Neuronal stem cell (in vitro differentiated cells): ENCODE measurements at regions not wholly inside any gene's neighbourhood (a gene's known extent, or its start where the extent isn't known, plus 50 kb on each side); places are given as distances from the start of the nearest gene placed in this dataset.

Experiments
- DNase-seq: peaks from one replicate; pipeline ENCODE4 v3.0.0-alpha.2; 2013; ENCODE audit warnings: low spot score
- H2AFZ ChIP-seq: one replicate; pipeline ENCODE4 v1.6.1; 2013; ENCODE audit warnings: mild to moderate bottlenecking, low read length, inconsistent platforms
- H2AK5ac ChIP-seq: 2 replicates; pipeline ENCODE4 v1.6.1; 2013; ENCODE audit warnings: low read depth, mild to moderate bottlenecking, inconsistent platforms, low read length, moderate library complexity, mixed read lengths
- H2BK120ac ChIP-seq: 2 replicates; pipeline ENCODE4 v1.6.1; 2013; ENCODE audit warnings: low read depth, mild to moderate bottlenecking, inconsistent platforms, low read length, moderate library complexity, mixed read lengths
- H2BK12ac ChIP-seq: one replicate; pipeline ENCODE4 v1.6.1; 2013; ENCODE audit warnings: low read length, inconsistent platforms
- H2BK15ac ChIP-seq: 2 replicates; pipeline ENCODE4 v1.6.1; 2013; ENCODE audit warnings: mild to moderate bottlenecking, low read length, inconsistent platforms, mixed read lengths
- H2BK5ac ChIP-seq: one replicate; pipeline ENCODE4 v1.6.1; 2013; ENCODE audit warnings: inconsistent platforms, mild to moderate bottlenecking, low read length, moderate library complexity
- H3K14ac ChIP-seq: one replicate; pipeline ENCODE4 v1.6.1; 2013; ENCODE audit warnings: low read length, inconsistent platforms
- H3K18ac ChIP-seq: 2 replicates; pipeline ENCODE4 v1.6.1; 2013; ENCODE audit warnings: low read length, inconsistent platforms
- H3K23ac ChIP-seq: 2 replicates; pipeline ENCODE4 v1.6.1; 2013; ENCODE audit warnings: low read depth, mild to moderate bottlenecking, mixed read lengths, low read length, inconsistent platforms; ENCODE audit not compliant: poor library complexity
- H3K27ac ChIP-seq: replicated peaks from 3 replicates; pipeline ENCODE4 v1.5.1; 2013; ENCODE audit warnings: low read length, inconsistent platforms
- H3K27me3 ChIP-seq, 3 experiments: 2 replicates each; pipeline ENCODE4 v1.6.1; 2013; ENCODE audit warnings: low read length in 3 of 3, mild to moderate bottlenecking in 2 of 3, inconsistent platforms in 1 of 3, low read depth in 1 of 3, mixed read lengths in 1 of 3, moderate library complexity in 1 of 3; ENCODE audit not compliant: control insufficient read depth in 3 of 3, insufficient read depth in 3 of 3
- H3K36me3 ChIP-seq, 2 donors: replicated peaks in 1 of 2; 2 replicates each; pipeline ENCODE4 v1.6.1; 2013; ENCODE audit warnings: low read length in 2 of 2; ENCODE audit not compliant: control insufficient read depth in 2 of 2, insufficient read depth in 2 of 2
- H3K4ac ChIP-seq: 2 replicates; pipeline ENCODE4 v1.6.1; 2013; ENCODE audit warnings: inconsistent platforms, mild to moderate bottlenecking, low read length, moderate library complexity
- H3K4me1 ChIP-seq, 2 donors: 1 replicate in 1 of 2; 2 replicates in 1 of 2; pipeline ENCODE4 v1.6.1; 2013; ENCODE audit warnings: low read length in 2 of 2, low read depth in 1 of 2; ENCODE audit not compliant: control insufficient read depth in 2 of 2, insufficient read depth in 1 of 2
- H3K4me2 ChIP-seq: one replicate; pipeline ENCODE4 v1.6.1; 2013; ENCODE audit warnings: mild to moderate bottlenecking, low read length, inconsistent platforms; ENCODE audit not compliant: insufficient read depth, poor library complexity, severe bottlenecking
- H3K4me3 ChIP-seq, 2 donors: 2 replicates each; pipeline ENCODE4 v1.5.1; 2013; ENCODE audit warnings: low read length in 2 of 2, mild to moderate bottlenecking in 2 of 2, inconsistent platforms in 1 of 2, moderate library complexity in 1 of 2
- H3K79me1 ChIP-seq: one replicate; pipeline ENCODE4 v1.6.1; 2013; ENCODE audit warnings: low read depth, mild to moderate bottlenecking, inconsistent platforms, low read length, moderate library complexity
- H3K9ac ChIP-seq: one replicate; pipeline ENCODE4 v1.6.1; 2013; ENCODE audit warnings: mild to moderate bottlenecking, low read depth, low read length, inconsistent platforms; ENCODE audit not compliant: poor library complexity
- H3K9me3 ChIP-seq, 2 donors: replicated peaks in 1 of 2; 2 replicates each; pipeline versions ENCODE3 to v1.6.1; 2013; ENCODE audit warnings: low read length in 2 of 2, mild to moderate bottlenecking in 2 of 2, inconsistent platforms in 1 of 2, low read depth in 1 of 2, mixed read lengths in 1 of 2, moderate library complexity in 1 of 2; ENCODE audit not compliant: control insufficient read depth in 2 of 2, insufficient read depth in 1 of 2
- H4K8ac ChIP-seq: one replicate; pipeline ENCODE4 v1.6.1; 2013; ENCODE audit warnings: low read depth, mild to moderate bottlenecking, inconsistent platforms, low read length, moderate library complexity
- H4K91ac ChIP-seq: one replicate; pipeline ENCODE4 v1.6.1; 2013; ENCODE audit warnings: low read length, low read depth, mild to moderate bottlenecking, inconsistent platforms; ENCODE audit not compliant: poor library complexity
- WGBS, 2 donors: extraction: QIAGEN DNeasy Blood & Tissue Kit; methylation state at CpG; one replicate each; pipeline ENCODE4 v1.1.7; 2013; ENCODE audit warnings: missing lambda C conversion rate in 2 of 2, mixed read lengths in 1 of 2; ENCODE audit not compliant: insufficient read length in 2 of 2, insufficient replicate concordance in 1 of 2; ENCODE audit errors: extremely low coverage in 2 of 2; 5-methylcytosine and 5-hydroxymethylcytosine counted together

DNA sequence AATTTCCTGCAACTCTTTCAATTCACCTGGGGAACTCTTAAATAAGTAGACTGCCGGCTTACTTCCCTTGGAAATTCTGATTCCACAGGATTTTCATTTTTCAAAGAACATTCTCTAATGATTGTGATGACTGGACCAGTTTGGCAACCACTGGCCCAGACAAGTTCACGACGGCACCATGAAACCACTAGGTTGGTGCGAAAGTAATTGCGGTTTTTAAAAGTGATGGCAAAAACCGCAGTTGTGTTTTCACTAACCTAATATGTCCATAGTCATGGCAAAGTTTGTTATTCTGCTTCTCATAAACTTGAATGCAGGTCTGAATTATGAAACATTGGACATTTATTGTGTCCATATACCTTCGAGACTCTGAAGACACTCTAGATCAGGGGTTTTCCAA lies 317.2 kb downstream of the IRX1 start:
- Histone ChIP-seq H4K8ac (no peak overlapping the region), H2AK5ac (no peak overlapping the region), H2AFZ (no peak overlapping the region), H3K4me2 (no peak overlapping the region), H3K4ac (no peak overlapping the region), H3K27me3 (no peaks in the 10 kb centered on the region), H3K36me3 (no peaks in the 10 kb centered on the region), H2BK12ac (no peak overlapping the region), H3K9ac (no peak overlapping the region), H3K14ac (no peak overlapping the region), H3K27ac (no peak overlapping the region), H3K9me3 (no peaks in the 10 kb centered on the region), H3K23ac (no peak overlapping the region), H3K18ac (no peak overlapping the region), H3K4me1 (no peaks in the 10 kb centered on the region), H2BK15ac (no peak overlapping the region), H3K79me1 (no peaks in the 10 kb centered on the region), H2BK120ac (no peak overlapping the region), H2BK5ac (no peak overlapping the region), H3K4me3 (no peak overlapping the region), H4K91ac (no peak overlapping the region)
- WGBS, 2 donors, result no CpG with 5 or more reads among the region's 7 CpGs
- DNase-seq, result no peak

DNA sequence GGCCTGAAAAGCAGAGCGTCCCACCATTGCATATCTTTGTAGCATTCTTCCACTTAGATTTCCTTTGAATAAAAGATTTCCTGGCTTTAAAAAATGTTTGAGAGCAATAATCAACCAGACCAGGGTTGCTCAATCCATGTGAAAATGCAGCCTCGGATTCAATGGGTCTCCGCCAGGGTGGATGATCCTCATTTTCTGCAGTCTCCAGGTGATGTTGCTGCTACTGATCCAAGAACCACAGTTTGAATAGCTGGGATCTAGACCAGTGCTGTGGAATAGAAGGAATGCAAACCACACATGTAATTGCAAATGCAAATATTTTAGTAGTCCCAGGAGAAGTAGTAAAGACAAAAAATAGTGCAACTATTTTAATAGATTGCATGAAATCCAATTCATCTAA lies 317.6 kb downstream of the IRX1 start:
- H3K27me3 ChIP-seq, result no peaks in the 10 kb centered on the region
- no peak overlapping the region for H2BK120ac ChIP-seq
- no peak overlapping the region for H2AFZ ChIP-seq
- DNase-seq, result no peak
- no peak overlapping the region for H3K4me2 ChIP-seq
- no peak overlapping the region for H2BK5ac ChIP-seq
- no peak overlapping the region for H4K91ac ChIP-seq
- H2BK12ac ChIP-seq, result no peak overlapping the region
- H3K9ac ChIP-seq, result no peak overlapping the region
- no peaks in the 10 kb centered on the region for H3K79me1 ChIP-seq
- H3K4ac ChIP-seq, result no peak overlapping the region
- H3K14ac ChIP-seq, result no peak overlapping the region
- WGBS, 2 donors, result no CpG with 5 or more reads among the region's 3 CpGs
- H3K4me1 ChIP-seq, result no peaks in the 10 kb centered on the region
- no peak overlapping the region for H3K18ac ChIP-seq
- no peak overlapping the region for H2AK5ac ChIP-seq
- H3K23ac ChIP-seq, result no peak overlapping the region
- H3K36me3 ChIP-seq, result no peaks in the 10 kb centered on the region
- no peak overlapping the region for H4K8ac ChIP-seq
- no peak overlapping the region for H3K4me3 ChIP-seq
- no peaks in the 10 kb centered on the region for H3K9me3 ChIP-seq
- no peak overlapping the region for H2BK15ac ChIP-seq
- no peak overlapping the region for H3K27ac ChIP-seq

DNA sequence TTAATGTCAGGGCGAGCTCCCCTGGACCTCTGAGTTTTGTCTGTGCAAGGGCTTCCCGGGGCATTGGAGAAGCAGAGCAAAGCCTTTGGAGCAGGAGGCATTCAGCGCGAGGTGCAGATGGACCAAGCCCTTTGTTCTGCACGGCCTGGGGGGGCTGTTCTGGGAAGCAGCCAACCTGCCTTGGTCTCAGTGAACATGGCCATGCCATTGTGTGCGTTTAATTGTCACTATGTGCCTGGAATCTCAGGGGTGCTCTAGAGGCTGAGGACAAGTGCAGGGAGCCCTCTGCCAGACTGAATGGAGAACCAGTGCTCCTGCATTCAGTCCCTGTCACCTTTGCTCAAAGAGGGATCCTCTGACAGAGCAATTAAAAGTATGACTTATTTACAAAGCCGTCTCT lies 329.4 kb downstream of the IRX1 start:
- DNase-seq, result no peak
- H3K9me3 ChIP-seq, result no peaks in the 10 kb centered on the region
- no peak overlapping the region for H2BK15ac ChIP-seq
- H3K23ac ChIP-seq, result no peak overlapping the region
- H3K4me2 ChIP-seq, result no peak overlapping the region
- H2AK5ac ChIP-seq, result no peak overlapping the region
- no peak overlapping the region for H3K9ac ChIP-seq
- H3K27me3 ChIP-seq, result no peaks in the 10 kb centered on the region
- H3K36me3 ChIP-seq, result no peaks in the 10 kb centered on the region
- H4K8ac ChIP-seq, result no peak overlapping the region
- H4K91ac ChIP-seq, result no peak overlapping the region
- no peak overlapping the region for H3K27ac ChIP-seq
- H2AFZ ChIP-seq, result no peak overlapping the region
- H2BK5ac ChIP-seq, result no peak overlapping the region
- no CpG with 5 or more reads among the region's 7 CpGs for WGBS, 2 donors
- H3K4ac ChIP-seq, result no peak overlapping the region
- no peak overlapping the region for H2BK12ac ChIP-seq
- no peak overlapping the region for H3K4me3 ChIP-seq
- peak overlapping the region; percentile 14 for H3K14ac ChIP-seq
- H3K79me1 ChIP-seq, result no peaks in the 10 kb centered on the region
- peaks cover 0 to 2% of the 10 kb centered on the region in 2 donors for H3K4me1 ChIP-seq
- H2BK120ac ChIP-seq, result no peak overlapping the region
- peak overlapping the region; percentile 68 for H3K18ac ChIP-seq

GRCh38 chr5:3925935-3926334 lies 330.3 kb downstream of the IRX1 start:
- H2BK120ac ChIP-seq, result no peak overlapping the region
- no peak for DNase-seq
- no peak overlapping the region for H3K23ac ChIP-seq
- H3K14ac ChIP-seq, result no peak overlapping the region
- no CpG with 5 or more reads among the region's 8 CpGs for WGBS, 2 donors
- H4K91ac ChIP-seq, result no peak overlapping the region
- H3K4me3 ChIP-seq, result no peak overlapping the region
- H4K8ac ChIP-seq, result no peak overlapping the region
- no peaks in the 10 kb centered on the region for H3K79me1 ChIP-seq
- no peak overlapping the region for H3K4ac ChIP-seq
- H2AFZ ChIP-seq, result no peak overlapping the region
- H3K27me3 ChIP-seq, result no peaks in the 10 kb centered on the region
- no peaks in the 10 kb centered on the region for H3K36me3 ChIP-seq
- H3K27ac ChIP-seq, result no peak overlapping the region
- H3K4me1 ChIP-seq, result peaks cover 0 to 2% of the 10 kb centered on the region in 2 donors
- no peak overlapping the region for H2AK5ac ChIP-seq
- no peak overlapping the region for H3K9ac ChIP-seq
- H3K4me2 ChIP-seq, result no peak overlapping the region
- no peak overlapping the region for H2BK15ac ChIP-seq
- no peak overlapping the region for H3K18ac ChIP-seq
- no peak overlapping the region for H2BK5ac ChIP-seq
- H3K9me3 ChIP-seq, result no peaks in the 10 kb centered on the region
- no peak overlapping the region for H2BK12ac ChIP-seq
